Upper lobe of left lung (tissue), 4 donors: ENCODE measurements at regions not wholly inside any gene's neighbourhood (a gene's known extent, or its start where the extent isn't known, plus 50 kb on each side); places are given as distances from the start of the nearest gene placed in this dataset.

Source experiments
- POLR2A ChIP-seq, 4 donors: fragments of 450-650 bp; IDR thresholded peaks; one replicate each; pipeline ENCODE4 v1.5.1; 2016 to 2017; ENCODE audit warnings: antibody characterized with exemption in 4 of 4, mild to moderate bottlenecking in 2 of 4
- POLR2AphosphoS5 ChIP-seq, 2 donors: sonication (generic); formaldehyde crosslinking; IDR thresholded peaks; one replicate each; pipeline ENCODE4 v1.5.1; 2017; ENCODE audit warnings: antibody characterized with exemption in 2 of 2
- TF ChIP-seq, protein P1 (sequence below), 6 experiments: fragments of 450-650 bp in 4 of 6; fragments of 200-600 bp in 2 of 6; sonication (generic) in 2 of 6; IDR thresholded peaks; one replicate each; pipeline ENCODE4 v1.5.1; 2016 to 2019; ENCODE audit warnings: antibody characterized with exemption in 6 of 6

DNA sequence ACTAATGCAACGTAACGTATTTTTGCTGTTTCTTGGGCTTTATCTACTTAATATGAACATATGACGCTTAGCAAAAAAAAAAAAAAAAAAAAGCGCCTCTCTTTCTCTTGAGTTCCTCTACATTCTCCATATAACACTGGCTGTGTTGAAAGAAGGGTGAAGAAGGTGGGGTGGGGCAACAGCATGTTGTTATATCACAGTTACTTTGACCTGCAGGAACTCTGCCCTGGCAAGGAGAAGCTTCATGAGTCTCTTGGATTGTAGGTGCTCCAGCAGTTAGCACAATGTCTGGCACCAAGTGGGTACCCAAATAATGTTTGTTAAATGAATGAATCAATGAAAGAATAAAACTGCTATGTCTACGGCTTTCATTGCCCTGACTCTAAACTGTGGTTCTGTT is 162.6 kb downstream of the ATG4C start:
- TF ChIP-seq, protein P1, sequence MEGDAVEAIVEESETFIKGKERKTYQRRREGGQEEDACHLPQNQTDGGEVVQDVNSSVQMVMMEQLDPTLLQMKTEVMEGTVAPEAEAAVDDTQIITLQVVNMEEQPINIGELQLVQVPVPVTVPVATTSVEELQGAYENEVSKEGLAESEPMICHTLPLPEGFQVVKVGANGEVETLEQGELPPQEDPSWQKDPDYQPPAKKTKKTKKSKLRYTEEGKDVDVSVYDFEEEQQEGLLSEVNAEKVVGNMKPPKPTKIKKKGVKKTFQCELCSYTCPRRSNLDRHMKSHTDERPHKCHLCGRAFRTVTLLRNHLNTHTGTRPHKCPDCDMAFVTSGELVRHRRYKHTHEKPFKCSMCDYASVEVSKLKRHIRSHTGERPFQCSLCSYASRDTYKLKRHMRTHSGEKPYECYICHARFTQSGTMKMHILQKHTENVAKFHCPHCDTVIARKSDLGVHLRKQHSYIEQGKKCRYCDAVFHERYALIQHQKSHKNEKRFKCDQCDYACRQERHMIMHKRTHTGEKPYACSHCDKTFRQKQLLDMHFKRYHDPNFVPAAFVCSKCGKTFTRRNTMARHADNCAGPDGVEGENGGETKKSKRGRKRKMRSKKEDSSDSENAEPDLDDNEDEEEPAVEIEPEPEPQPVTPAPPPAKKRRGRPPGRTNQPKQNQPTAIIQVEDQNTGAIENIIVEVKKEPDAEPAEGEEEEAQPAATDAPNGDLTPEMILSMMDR (IDR thresholded peaks at IDR 0.05): no peak
- TF ChIP-seq POLR2AphosphoS5 (IDR thresholded peaks at IDR 0.05) (no peak), POLR2A (IDR thresholded peaks at IDR 0.05) (no peak)
